Omental fat pad (tissue), 3 donors: ENCODE measurements at regions not wholly inside any gene's neighbourhood (a gene's known extent, or its start where the extent isn't known, plus 50 kb on each side); places are given as distances from the start of the nearest gene placed in this dataset.
"Not testable (repeated sequence)": the region's sequence is repeated elsewhere in the genome, so short reads cannot be mapped to it uniquely, and the experiment has no call there.

Experiments used
- ATAC-seq: fragments of 150-250 bp; one replicate; pipeline ENCODE4 v1.9.1; 2016; ENCODE audit warnings: mild to moderate bottlenecking, moderate library complexity; ENCODE audit not compliant: low FRiP score
- DNase-seq: peaks from one replicate; pipeline ENCODE4 v3.0.0-alpha.2; 2019; ENCODE audit warnings: low spot score
- CTCF ChIP-seq, 3 donors: fragments of 450-650 bp; IDR thresholded peaks; one replicate each; pipeline ENCODE4 v1.5.1; 2016 to 2017; ENCODE audit warnings: antibody characterized with exemption in 3 of 3, mild to moderate bottlenecking in 3 of 3, moderate library complexity in 2 of 3

GRCh38 chr6:43886067-43886461 is 116.1 kb downstream of the VEGFA start:
- TF ChIP-seq CTCF (IDR thresholded peaks at IDR 0.05): no peak
- ATAC-seq (no peak), DNase-seq (no peak)

DNA sequence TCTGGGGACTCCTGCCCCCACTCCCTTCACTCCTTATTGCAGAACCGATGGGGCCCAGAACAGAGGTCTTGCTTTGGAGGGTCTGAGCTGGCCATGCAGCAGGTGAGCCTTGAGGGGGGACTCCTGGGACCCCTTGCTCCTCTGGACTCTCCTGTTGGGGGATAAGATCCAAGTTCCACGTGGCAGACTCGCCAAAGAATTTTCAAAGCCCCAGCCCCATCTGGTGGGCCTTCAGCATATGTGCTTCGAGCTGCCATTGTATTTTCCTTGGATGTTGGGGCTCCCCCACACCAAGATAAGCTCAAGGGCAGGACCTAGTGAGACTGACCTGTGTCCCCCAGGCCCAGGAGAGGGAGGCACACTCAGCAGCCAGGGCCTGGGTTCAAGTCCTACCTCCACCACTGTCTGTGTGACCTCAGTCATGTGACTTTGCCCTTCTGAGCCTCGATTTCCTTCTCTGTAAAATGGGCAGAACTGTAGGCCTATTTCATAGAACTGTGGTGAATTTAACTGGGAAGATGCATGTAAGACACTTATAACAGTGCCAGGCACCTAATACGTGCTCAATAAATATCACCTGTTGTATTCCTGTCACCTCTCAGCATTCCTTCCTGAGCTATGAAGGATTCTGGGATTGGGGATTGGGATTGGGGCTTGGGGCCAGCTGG is 115.5 kb downstream of the VEGFA start:
- ATAC-seq (no peak), DNase-seq (no peak)
- TF ChIP-seq CTCF (IDR thresholded peaks at IDR 0.05): no peak

DNA sequence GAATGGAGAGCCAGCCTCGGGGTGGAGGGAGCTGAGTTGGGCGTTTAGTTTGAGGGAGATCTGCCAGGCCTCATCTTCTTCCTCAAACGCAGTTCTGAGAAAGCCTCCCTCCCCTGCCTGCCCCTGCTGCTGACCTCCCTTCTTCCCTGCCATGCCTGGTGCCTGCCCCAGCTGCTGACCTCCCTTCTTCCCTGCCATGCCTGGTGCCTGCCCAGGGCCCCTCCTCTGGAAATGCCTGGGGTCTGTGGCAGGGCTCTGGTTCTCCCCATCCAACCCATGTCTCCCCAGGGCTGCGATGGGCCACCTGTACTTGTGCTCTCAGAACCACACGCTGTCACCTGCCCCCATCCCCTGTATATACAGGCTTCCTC is 114.6 kb downstream of the VEGFA start:
- DNase-seq: no peak
- ATAC-seq: no peak

DNA sequence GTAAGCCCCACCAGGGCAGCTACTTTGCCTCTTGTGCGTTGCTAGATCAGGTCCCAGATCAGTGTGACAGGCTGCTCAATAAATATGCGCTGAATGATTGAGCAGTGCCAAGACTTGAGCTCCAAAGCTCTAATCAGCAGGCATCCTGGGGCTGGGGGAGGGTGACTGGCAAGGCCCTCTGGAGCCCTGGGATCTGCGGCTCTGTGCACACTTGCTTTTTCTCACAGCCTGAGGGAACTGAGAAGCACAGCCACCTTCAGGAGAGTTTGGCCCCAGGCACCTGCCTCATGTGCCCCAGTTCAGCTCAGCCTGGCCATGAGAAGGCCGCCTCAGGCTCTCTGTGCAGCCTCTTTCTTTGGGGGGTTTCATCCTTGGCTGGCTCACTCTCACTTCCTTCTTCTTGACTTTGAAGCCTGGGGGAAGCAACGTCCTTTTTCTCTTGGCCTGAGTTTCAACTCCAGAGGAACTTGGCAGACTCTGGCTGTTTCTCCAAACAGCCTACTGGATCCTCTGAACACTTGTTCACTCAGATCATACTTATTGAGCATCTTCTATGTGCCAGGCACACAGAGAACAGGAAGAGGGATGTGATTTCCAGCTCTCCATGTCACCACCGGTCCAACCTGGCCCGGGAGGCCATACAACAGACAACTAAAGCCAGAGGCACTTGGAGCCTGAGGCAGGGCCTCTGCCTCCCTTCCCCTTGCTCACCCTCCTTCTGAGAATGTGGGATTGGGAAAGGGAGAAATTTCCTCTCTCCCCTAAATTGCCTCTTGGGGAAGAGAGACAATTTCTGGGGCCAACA is 114.0 kb downstream of the VEGFA start:
- no peak for DNase-seq

More for the DNA sequence above, 114.6 kb downstream of the VEGFA start:
- no peak for TF ChIP-seq CTCF (IDR thresholded peaks at IDR 0.05)

GRCh38 chr6:43882690-43883448 is 112.9 kb downstream of the VEGFA start:
- not testable (repeated sequence) for ATAC-seq, DNase-seq

More for the DNA sequence above, 114.0 kb downstream of the VEGFA start:
- ATAC-seq: no peak
- TF ChIP-seq CTCF (IDR thresholded peaks at IDR 0.05): no peak

DNA sequence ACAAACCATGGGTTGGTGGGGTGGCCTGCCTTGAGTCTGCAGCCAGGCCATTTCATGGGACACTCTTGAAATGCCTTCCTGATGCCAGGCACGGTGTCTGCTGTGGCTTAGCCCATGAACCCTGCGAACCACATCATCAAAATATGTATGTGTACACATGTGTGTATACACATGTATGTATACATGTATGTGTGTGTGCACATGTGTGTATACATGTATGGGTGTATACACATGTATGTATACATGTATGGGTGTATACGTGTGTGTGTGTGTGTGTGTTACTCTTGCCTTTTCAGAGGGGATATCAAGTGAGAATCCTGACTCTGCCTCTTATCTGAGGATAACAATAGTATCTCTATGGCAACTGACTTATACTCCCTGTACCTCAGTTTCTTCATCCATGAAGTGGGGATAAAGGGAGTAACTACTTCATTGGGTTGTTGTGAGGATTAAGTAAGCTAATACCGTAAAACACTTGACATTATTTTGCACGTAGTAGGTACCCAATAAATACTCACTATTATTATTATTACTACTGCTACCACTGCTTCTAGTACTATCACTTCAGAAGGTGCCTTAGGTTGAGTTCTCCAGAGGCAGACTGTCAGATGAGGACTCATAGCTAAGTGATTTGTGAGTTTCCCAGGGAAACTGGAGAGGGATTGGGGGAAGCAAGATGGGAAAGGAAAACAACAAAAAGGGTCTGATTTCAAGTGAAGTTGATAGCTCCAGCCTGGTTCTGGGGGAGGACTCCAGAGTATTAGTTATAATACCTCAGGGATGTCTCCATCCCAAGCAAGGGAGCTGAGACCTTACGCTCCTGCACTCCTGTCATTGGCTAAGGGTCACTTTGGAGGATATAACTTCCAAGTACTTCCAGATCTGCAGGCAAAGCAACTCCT is 110.5 kb downstream of the VEGFA start:
- no peak for ATAC-seq
- DNase-seq: no peak

More for the DNA sequence above, 110.5 kb downstream of the VEGFA start:
- TF ChIP-seq CTCF (IDR thresholded peaks at IDR 0.05): no peak
